Prostate gland (tissue), 2 donors: ENCODE measurements at regions not wholly inside any gene's neighbourhood (a gene's known extent, or its start where the extent isn't known, plus 50 kb on each side); places are given as distances from the start of the nearest gene placed in this dataset.

Source experiments
- POLR2A ChIP-seq: fragments of 450-650 bp; IDR thresholded peaks from one replicate; pipeline ENCODE4 v1.6.1; 2016; ENCODE audit warnings: antibody characterized with exemption, mild to moderate bottlenecking
- POLR2AphosphoS5 ChIP-seq: sonication (generic); formaldehyde crosslinking; IDR thresholded peaks from one replicate; pipeline ENCODE4 v1.6.1; 2017; ENCODE audit warnings: antibody characterized with exemption
- TF ChIP-seq, protein P1 (sequence below), 4 experiments: fragments of 200-600 bp in 2 of 4; fragments of 450-650 bp in 2 of 4; sonication (generic) in 2 of 4; IDR thresholded peaks; 1 replicate in 3 of 4; 2 replicates in 1 of 4; pipeline ENCODE4 v1.5.1; 2016 to 2019; ENCODE audit warnings: antibody characterized with exemption in 4 of 4, mild to moderate bottlenecking in 2 of 4, moderate library complexity in 2 of 4

DNA sequence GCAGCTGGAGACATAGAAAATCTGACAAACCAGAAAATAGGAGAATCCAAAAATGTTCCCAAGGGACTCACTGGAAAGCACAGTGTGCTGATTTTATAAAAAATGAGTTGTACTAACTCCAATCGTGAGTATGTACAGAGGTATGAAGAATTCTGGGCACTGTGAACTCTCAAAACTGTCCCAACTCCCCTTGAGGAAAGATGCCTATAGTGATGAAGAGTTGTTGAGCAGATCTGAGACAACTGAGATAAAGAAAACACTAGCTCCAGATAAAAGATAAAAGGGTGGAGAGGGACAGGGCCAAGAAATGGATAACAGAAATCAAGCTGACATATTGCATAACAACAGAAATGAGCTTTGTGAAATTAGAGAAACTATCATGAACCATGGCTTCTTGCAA lies 481.4 kb downstream of the MAFB start:
- TF ChIP-seq POLR2A (no peak), POLR2AphosphoS5 (no peak)
- TF ChIP-seq, protein P1, sequence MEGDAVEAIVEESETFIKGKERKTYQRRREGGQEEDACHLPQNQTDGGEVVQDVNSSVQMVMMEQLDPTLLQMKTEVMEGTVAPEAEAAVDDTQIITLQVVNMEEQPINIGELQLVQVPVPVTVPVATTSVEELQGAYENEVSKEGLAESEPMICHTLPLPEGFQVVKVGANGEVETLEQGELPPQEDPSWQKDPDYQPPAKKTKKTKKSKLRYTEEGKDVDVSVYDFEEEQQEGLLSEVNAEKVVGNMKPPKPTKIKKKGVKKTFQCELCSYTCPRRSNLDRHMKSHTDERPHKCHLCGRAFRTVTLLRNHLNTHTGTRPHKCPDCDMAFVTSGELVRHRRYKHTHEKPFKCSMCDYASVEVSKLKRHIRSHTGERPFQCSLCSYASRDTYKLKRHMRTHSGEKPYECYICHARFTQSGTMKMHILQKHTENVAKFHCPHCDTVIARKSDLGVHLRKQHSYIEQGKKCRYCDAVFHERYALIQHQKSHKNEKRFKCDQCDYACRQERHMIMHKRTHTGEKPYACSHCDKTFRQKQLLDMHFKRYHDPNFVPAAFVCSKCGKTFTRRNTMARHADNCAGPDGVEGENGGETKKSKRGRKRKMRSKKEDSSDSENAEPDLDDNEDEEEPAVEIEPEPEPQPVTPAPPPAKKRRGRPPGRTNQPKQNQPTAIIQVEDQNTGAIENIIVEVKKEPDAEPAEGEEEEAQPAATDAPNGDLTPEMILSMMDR (IDR thresholded peaks at IDR 0.05) = no peak
